ENCODE measurements at regions not wholly inside any gene's neighbourhood (a gene's known extent, or its start where the extent isn't known, plus 50 kb on each side); places are given as distances from the start of the nearest gene placed in this dataset.

- no peak for ATAC-seq (ENCODE audit: low read depth)
- TF ChIP-seq CTCF (IDR thresholded peaks at IDR 0.05; ENCODE audit: poor library complexity, severe bottlenecking) = no peak
- no peak overlapping the region for H3K4me3 ChIP-seq (ENCODE audit: severe bottlenecking)
Observed at GRCh38 chr4:138964716-138965426, 50.7 kb upstream of the NOCT start.

GRCh38 chr4:138963412-138963811 is 52.2 kb upstream of the NOCT start:
- H3K27ac ChIP-seq (ENCODE audit: poor library complexity, severe bottlenecking) = no peak overlapping the region
- no peak overlapping the region for H3K4me3 ChIP-seq (ENCODE audit: severe bottlenecking)
- TF ChIP-seq CTCF (IDR thresholded peaks at IDR 0.05; ENCODE audit: poor library complexity, severe bottlenecking) = no peak
- no peaks in the 10 kb centered on the region for H3K9me3 ChIP-seq (ENCODE audit: severe bottlenecking)
- H3K4me1 ChIP-seq (ENCODE audit: insufficient read depth, poor library complexity, severe bottlenecking) = no peaks in the 10 kb centered on the region
- ATAC-seq (ENCODE audit: low read depth) (no peak), DNase-seq (ENCODE audit: low spot score) (no peak)
- no peaks in the 10 kb centered on the region for H3K36me3 ChIP-seq (ENCODE audit: low read depth)
- H3K27me3 ChIP-seq (ENCODE audit: insufficient read depth, poor library complexity, severe bottlenecking) = no peaks in the 10 kb centered on the region

More at GRCh38 chr4:138964716-138965426, 50.7 kb upstream of the NOCT start:
- no peaks in the 10 kb centered on the region for H3K36me3 ChIP-seq (ENCODE audit: low read depth)
- DNase-seq (ENCODE audit: low spot score) = no peak
- no peaks in the 10 kb centered on the region for H3K4me1 ChIP-seq (ENCODE audit: insufficient read depth, poor library complexity, severe bottlenecking)
- H3K27ac ChIP-seq (ENCODE audit: poor library complexity, severe bottlenecking) = no peak overlapping the region
- no peaks in the 10 kb centered on the region for H3K27me3 ChIP-seq (ENCODE audit: insufficient read depth, poor library complexity, severe bottlenecking)
- no peaks in the 10 kb centered on the region for H3K9me3 ChIP-seq (ENCODE audit: severe bottlenecking)

- no peaks in the 10 kb centered on the region for H3K27me3 ChIP-seq (ENCODE audit: insufficient read depth, poor library complexity, severe bottlenecking)
- H3K4me3 ChIP-seq (ENCODE audit: severe bottlenecking) = no peak overlapping the region
- DNase-seq (ENCODE audit: low spot score) (no peak), ATAC-seq (ENCODE audit: low read depth) (no peak)
- no peaks in the 10 kb centered on the region for H3K4me1 ChIP-seq (ENCODE audit: insufficient read depth, poor library complexity, severe bottlenecking)
- no peak overlapping the region for H3K27ac ChIP-seq (ENCODE audit: poor library complexity, severe bottlenecking)
- no peak for TF ChIP-seq CTCF (IDR thresholded peaks at IDR 0.05; ENCODE audit: poor library complexity, severe bottlenecking)
- H3K9me3 ChIP-seq (ENCODE audit: severe bottlenecking) = no peaks in the 10 kb centered on the region
- no peaks in the 10 kb centered on the region for H3K36me3 ChIP-seq (ENCODE audit: low read depth)
Observed at GRCh38 chr4:138961664-138962063, 53.9 kb upstream of the NOCT start.

GRCh38 chr4:138961129-138961528 is 54.5 kb upstream of the NOCT start:
- H3K9me3 ChIP-seq (ENCODE audit: severe bottlenecking) = no peaks in the 10 kb centered on the region
- no peaks in the 10 kb centered on the region for H3K4me1 ChIP-seq (ENCODE audit: insufficient read depth, poor library complexity, severe bottlenecking)
- H3K36me3 ChIP-seq (ENCODE audit: low read depth) = no peaks in the 10 kb centered on the region
- ATAC-seq (ENCODE audit: low read depth) = no peak
- no peak for DNase-seq (ENCODE audit: low spot score)
- no peaks in the 10 kb centered on the region for H3K27me3 ChIP-seq (ENCODE audit: insufficient read depth, poor library complexity, severe bottlenecking)
- no peak for TF ChIP-seq CTCF (IDR thresholded peaks at IDR 0.05; ENCODE audit: poor library complexity, severe bottlenecking)
- H3K27ac ChIP-seq (ENCODE audit: poor library complexity, severe bottlenecking) = no peak overlapping the region
- no peak overlapping the region for H3K4me3 ChIP-seq (ENCODE audit: severe bottlenecking)

- TF ChIP-seq CTCF (IDR thresholded peaks at IDR 0.05; ENCODE audit: poor library complexity, severe bottlenecking) = no peak
- H3K27me3 ChIP-seq (ENCODE audit: insufficient read depth, poor library complexity, severe bottlenecking) = no peaks in the 10 kb centered on the region
- H3K4me3 ChIP-seq (ENCODE audit: severe bottlenecking) = no peak overlapping the region
- no peaks in the 10 kb centered on the region for H3K4me1 ChIP-seq (ENCODE audit: insufficient read depth, poor library complexity, severe bottlenecking)
- no peaks in the 10 kb centered on the region for H3K9me3 ChIP-seq (ENCODE audit: severe bottlenecking)
- no peaks in the 10 kb centered on the region for H3K36me3 ChIP-seq (ENCODE audit: low read depth)
- no peak for DNase-seq (ENCODE audit: low spot score)
- ATAC-seq (ENCODE audit: low read depth) = no peak
- H3K27ac ChIP-seq (ENCODE audit: poor library complexity, severe bottlenecking) = no peak overlapping the region
Observed at GRCh38 chr4:138960175-138960710, 55.3 kb upstream of the NOCT start.
